ENCODE measurements at regions not wholly inside any gene's neighbourhood (a gene's known extent, or its start where the extent isn't known, plus 50 kb on each side); places are given as distances from the start of the nearest gene placed in this dataset.

DNA sequence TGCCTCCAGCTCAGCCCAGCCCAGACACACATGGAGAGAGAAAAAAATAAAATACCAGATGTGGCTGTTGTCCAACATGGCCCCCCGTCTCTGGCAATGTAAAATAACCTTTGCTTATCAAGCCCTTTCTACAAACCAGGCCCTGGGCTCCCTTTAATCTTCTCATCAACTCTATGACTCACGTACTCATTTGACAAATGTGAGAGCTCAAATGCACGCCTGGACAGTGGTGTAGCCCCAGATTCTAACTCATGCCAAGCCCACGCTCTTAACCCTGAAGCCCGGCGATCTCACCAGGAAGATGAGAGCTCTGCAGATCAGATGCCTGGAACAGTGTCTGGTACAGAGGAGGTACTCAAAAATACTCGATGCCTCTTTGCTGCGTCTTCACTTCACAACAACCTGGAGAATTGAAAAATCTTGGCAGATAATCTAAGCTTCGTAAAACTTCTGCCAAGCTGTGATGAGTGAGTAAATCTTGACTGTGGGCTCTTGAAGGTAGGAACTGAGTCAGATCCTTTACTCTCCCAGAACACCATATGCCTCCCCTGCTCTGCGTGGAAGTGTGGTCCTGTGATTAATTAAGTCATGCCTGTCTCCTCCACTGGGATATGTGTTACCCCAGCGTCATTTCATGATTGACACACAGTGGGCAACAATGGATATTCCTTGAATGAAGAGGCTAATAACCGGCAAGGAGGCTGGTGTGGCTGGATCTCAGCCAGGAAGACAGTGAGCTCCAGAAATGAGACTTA, 102.0 kb upstream of the FSTL4 start (continued):
- TF ChIP-seq TEAD4 (IDR thresholded peaks at IDR 0.05; ENCODE audit: low read depth, low read length), result no peak
- TF ChIP-seq EP300 (IDR thresholded peaks at IDR 0.05; ENCODE audit: borderline replicate concordance in 1 of 2, low read depth in 2 of 2, low read length in 2 of 2), result no peak
- TF ChIP-seq CBX8 (IDR thresholded peaks at IDR 0.05; ENCODE audit: borderline replicate concordance, low read depth, low read length), result no peak
- TF ChIP-seq SIN3A (conservative IDR thresholded peaks at IDR 0.05 in 1 of 2, IDR thresholded peaks at IDR 0.05 in 1 of 2; ENCODE audit: low read depth in 1 of 2, low read length in 2 of 2), result no peak
- TF ChIP-seq KDM4A (IDR thresholded peaks at IDR 0.05; ENCODE audit: low read depth, low read length, severe bottlenecking), result no peak
